HG02588 (cell line): ENCODE measurements at regions not wholly inside any gene's neighbourhood (a gene's known extent, or its start where the extent isn't known, plus 50 kb on each side); places are given as distances from the start of the nearest gene placed in this dataset.

Experiments
- ATAC-seq: cut with Tn5 transposase; IDR thresholded peaks from one replicate; pipeline ENCODE4 v1.9.1; 2021; ENCODE audit warnings: mild to moderate bottlenecking, moderate library complexity; ENCODE audit not compliant: unreplicated experiment

DNA sequence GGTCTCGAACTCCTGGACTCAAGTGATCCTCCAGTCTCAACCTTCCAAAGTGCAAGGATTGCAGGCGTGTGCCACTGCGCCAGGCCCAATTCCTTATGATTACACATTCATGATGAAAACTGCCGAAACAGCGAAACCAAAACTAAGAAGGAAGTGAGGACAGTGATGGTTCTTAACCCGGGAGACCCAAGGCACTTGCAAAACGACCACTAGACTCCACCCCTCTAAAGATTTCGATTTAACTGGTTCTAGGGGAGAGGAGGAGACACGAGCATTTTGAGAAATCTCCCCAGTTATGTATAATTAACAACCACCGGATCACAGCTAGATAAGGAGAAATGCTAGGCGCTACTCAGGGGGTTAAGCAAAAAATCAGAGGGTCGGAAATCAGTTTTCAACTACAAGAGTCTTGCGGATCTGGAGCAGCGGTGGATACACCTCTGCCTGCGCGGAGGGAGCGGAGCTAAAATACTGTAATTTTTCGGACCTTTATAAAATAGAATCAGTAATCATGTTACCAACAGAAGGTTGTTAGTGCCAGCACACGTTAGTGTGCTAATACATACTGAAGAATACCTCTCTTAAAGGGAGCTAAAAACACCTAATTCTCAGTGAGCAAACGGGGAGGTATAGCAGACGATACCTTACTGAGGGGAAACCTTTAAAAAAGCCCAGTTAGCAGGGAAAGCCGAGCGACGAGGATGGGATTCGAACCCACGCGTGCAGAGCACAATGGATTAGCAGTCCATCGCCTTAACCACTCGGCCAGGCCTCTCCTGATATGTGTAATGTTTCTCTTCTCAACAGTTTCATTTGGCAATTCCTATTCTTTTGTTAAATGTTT, 60.0 kb upstream of the BTN3A2 start:
- peak; percentile 31 for ATAC-seq

GRCh38 chr6:26305641-26305969, 59.4 kb upstream of the BTN3A2 start:
- no peak for ATAC-seq

GRCh38 chr6:26306232-26306631, 58.8 kb upstream of the BTN3A2 start:
- no peak for ATAC-seq

DNA sequence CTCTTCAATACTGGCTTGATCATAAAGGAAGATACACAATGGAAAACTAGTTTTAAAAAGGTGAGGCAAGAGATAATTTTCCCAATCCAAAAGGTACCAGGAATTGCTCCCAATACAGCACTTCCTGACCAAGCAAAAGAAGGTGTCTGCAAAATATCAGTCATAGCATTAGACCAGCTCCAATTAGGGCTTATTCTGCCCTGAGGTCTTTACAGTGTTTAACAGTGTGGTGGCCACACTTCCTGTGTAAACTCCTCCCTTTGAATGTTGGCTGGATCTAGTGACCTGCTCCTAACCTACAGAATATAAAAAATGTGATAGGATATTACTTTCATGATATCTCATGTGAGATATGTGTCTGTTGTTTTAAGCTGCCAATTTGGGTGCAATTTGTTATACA, 57.1 kb upstream of the BTN3A2 start:
- ATAC-seq, result no peak

DNA sequence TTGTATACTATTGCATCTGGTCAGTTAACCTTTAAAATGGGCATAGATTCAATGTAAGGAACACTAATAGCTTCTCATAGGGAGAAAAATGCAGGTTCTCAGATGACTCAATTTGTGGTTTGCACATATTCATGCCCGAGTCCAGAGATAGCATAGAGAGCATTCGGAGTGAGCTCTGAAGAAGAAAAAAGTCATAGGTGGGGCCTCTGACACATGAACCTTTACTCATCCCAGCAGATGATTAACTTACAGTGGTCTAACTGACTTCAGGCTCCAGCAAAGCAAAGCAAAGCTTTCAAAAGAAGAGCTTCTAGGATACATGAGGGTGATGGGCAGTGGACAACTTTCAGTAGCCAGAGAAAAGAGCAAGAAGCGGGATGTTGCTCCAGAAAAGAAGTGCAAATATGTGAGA, 55.3 kb upstream of the BTN3A2 start:
- peak; percentile 40 for ATAC-seq

DNA sequence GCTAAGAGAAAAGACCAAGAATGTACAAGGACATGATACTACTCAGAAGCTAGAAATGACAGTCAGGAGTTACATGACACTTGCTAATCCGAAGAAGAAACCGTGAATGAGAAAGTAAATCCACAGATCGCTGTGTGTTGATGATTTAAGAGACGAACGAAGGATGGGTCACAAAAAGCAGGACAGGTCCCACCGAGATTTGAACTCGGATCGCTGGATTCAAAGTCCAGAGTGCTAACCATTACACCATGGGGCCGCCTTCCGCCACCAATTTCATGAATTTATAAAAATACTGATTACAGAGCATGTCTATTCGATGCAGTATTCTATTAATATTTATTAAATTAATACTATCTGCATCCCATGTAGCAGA, 54.0 kb upstream of the BTN3A2 start:
- ATAC-seq, result no peak

GRCh38 chr6:26311385-26312095, 53.5 kb upstream of the BTN3A2 start:
- ATAC-seq, result no peak

GRCh38 chr6:26312096-26312463, 52.9 kb upstream of the BTN3A2 start:
- ATAC-seq, result no peak

DNA sequence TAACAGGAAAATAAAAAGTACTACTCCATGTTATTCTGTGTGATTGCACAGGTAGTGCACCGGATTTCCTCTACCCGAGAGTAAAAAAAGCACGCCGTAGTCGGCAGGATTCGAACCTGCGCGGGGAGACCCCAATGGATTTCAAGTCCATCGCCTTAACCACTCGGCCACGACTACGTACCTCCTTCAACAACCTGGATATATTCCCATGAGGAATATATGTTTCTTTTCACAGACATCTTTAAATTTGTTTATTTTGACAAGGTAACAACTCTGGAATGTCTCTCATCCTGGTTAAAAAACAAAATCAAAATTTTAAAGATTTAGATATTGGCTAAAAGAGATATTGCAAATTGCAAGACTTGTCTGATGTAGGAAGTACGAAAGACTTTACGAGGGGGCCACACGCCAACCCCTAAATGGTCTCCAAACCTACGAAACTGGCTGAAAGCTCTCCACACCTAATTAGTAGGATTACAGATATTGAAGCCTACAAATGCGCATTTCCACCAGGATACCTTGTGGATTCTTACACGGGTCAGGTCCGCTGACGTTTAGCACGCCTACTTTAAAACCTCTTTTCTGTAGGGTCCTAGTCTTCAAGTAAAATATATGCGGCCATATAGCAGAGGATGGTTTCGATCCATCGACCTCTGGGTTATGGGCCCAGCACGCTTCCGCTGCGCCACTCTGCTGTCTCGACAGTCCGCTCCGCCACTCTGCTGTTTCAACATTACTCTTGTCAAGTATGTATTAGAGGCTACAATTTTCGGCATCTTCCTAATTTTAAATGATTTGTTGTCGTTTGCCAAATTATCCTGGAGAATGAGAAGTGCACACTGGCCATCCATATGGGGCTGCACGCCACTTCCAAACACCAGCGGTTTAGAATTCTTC, 52.2 kb upstream of the BTN3A2 start:
- ATAC-seq, result no peak
